GM10248 (cell line): ENCODE measurements at regions not wholly inside any gene's neighbourhood (a gene's known extent, or its start where the extent isn't known, plus 50 kb on each side); places are given as distances from the start of the nearest gene placed in this dataset.

Experiments used
- CTCF ChIA-PET: fragments of 300-600 bp; sonication (Branson Sonifier 250); formaldehyde crosslinking; extraction: SDS; loops from one replicate; lab custom pipeline; 2021; ENCODE audit warnings: antibody characterized with exemption; lab: Yijun Ruan, JAX
- POLR2A ChIA-PET: fragments of 350-650 bp; sonication (Branson Sonifier 250); formaldehyde crosslinking; extraction: SDS; loops from one replicate; lab custom pipeline; 2020; ENCODE audit warnings: antibody characterized with exemption; lab: Yijun Ruan, JAX
- DNase-seq: peaks from one replicate; pipeline ENCODE4 v3.0.0; 2012; ENCODE audit errors: extremely low spot score
- TF ChIP-seq, protein P1 (sequence below): IDR thresholded peaks from 2 replicates; pipeline ENCODE4 v1.5.1; 2012; ENCODE audit warnings: mild to moderate bottlenecking, low read depth; ENCODE audit errors: extremely low read depth, missing control alignments, control extremely low read depth

DNA sequence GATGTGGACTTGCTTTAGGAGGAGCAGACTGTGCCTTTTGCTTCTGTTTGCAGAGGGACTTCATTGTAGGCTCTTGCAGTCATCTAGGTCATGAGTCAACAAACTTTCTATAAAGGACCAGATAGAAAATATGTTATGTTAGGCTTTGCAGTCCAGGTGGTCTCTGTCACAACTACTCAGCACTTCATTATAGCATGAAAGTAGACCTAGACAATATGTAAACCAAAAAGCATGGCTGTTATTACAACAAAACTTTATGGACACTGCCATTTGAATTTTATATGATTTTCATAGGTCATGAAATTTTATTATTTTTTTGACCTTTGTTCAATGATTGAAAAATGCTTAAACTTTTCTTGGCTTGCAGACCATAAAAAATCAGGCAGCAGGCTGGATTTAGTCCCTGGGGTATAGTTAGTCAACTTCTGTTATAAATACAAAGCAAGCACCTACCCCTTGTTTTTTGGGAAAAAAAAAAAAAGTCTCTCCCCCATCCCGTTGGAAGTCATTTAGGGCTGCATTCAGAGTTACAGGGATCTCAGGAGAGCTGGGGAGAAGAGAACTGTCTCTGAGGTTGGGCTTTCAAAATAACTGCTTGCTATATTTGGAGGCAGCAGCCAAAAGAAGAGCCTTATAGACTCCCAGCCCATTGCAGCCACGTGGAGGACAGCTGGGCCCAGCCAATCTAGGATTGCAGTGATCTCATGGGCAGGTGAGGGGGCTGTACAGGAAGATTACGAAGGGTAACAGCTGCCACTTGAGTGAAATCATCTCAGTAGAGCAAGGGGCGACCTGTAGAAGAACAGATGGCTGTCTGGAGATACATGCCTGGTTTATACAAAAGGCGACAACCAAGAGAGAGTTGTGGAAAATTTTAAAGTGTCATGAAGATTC lies 136.6 kb upstream of the TNC start:
- ChIA-PET CTCF (no interaction called here), POLR2A (no interaction called here)
- TF ChIP-seq, protein P1, sequence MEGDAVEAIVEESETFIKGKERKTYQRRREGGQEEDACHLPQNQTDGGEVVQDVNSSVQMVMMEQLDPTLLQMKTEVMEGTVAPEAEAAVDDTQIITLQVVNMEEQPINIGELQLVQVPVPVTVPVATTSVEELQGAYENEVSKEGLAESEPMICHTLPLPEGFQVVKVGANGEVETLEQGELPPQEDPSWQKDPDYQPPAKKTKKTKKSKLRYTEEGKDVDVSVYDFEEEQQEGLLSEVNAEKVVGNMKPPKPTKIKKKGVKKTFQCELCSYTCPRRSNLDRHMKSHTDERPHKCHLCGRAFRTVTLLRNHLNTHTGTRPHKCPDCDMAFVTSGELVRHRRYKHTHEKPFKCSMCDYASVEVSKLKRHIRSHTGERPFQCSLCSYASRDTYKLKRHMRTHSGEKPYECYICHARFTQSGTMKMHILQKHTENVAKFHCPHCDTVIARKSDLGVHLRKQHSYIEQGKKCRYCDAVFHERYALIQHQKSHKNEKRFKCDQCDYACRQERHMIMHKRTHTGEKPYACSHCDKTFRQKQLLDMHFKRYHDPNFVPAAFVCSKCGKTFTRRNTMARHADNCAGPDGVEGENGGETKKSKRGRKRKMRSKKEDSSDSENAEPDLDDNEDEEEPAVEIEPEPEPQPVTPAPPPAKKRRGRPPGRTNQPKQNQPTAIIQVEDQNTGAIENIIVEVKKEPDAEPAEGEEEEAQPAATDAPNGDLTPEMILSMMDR, result no peak
- no peak for DNase-seq

DNA sequence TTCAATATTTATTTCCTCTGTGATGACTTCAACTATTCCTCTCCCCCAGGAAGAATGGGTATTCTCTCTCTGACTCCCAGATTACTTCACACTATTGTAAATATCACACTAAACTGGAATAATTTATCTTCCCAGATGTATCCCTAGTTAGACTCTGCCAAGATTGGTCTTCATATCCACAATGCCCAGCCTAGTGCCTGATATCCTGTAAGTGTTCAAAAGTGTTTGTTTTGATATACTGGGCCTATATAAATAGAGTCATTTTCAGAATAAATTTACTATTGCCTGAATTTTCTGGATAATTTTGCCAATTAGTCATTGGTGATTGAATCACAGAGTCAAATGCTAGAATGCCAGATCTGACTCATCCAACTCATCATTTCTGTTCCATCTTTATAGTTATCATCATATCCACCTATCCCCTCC lies 143.7 kb upstream of the TNC start:
- TF ChIP-seq, protein P1, result no peak
- ChIA-PET POLR2A (no interaction called here), CTCF (interaction anchor here (1.0 to 1.3 kb wide), 2 partner anchors 15 to 17 kb away, joined by 3 read pairs; no protein-coding TSS in a partner anchor)
- no peak for DNase-seq

DNA sequence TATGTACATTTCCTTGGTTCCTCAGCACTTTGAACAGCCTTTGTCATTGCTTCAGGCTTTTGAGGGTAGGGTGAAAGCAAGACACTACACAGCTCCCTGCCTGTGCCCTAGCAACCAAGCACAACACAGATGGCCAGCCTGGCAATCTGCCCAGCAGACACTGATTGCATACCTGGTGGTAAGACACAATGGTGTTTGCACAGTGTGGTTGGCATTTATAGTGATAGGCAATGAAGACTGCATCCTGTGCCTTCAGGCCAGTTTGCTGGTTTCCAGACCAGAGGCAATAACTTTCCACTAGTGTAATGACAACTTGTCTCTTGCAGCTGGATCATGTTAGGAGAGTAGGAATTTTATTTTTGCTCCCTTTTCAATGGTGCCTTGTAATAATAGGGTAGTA lies 144.5 kb upstream of the TNC start:
- CTCF ChIA-PET, result interaction anchor here (1.3 to 2.0 kb wide), 2 partner anchors 16 to 17 kb away, joined by 3 to 8 read pairs; no protein-coding TSS in a partner anchor
- TF ChIP-seq, protein P1, result no peak
- POLR2A ChIA-PET, result no interaction called here
- DNase-seq, result no peak

DNA sequence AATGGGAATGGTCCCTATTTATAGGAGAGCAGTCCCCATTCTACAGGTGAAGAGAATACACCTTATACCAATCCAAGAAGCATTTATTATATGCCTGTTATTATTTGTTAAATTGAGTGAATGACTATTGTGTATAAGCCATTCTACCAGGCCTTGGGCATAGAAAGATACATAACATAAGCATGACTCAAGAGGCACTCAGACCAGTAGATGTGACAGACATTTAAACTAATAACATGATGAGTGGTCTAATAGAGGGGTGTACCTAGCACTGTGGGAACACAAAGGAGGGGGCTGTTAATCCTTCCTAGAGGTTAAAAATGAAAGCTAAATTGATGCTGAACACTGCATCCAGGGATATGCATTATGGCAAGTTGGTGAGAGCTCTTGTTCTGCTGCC lies 145.0 kb upstream of the TNC start:
- POLR2A ChIA-PET, result no interaction called here
- CTCF ChIA-PET, result interaction anchor here (1.3 to 2.0 kb wide), 2 partner anchors 17 kb away, joined by 3 to 8 read pairs; no protein-coding TSS in a partner anchor
- TF ChIP-seq, protein P1, result no peak
- DNase-seq, result no peak

DNA sequence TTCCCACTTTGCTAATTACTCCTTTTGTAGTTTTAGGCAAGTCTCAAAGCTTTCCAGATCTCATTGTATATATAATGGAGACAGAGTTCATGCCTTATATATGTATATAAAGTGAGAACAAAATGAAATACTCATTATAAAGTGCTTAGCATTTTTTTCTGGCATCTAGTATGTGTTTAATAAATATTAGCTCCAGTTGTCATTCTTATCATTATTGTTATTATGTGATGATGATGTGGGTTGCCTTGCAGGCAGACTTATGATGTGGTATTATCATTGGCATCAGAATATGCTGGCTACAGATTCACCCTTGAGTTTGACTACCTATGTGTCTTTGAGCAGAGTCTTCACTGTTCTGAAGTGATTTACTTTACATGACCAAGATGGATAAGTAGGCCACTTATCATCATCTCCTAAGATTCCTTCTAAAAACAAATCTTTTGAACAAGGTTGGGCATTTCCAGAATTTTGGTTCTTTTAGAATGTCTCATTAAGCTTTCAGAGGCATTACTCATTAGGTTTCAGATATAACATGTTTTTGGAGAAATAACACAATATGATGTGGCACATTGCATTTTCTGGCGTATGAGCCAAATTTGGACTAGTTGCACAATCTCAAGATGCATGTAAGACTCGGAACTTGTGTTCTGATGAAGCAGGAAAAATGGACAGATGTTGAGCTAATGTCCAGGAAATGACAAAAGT lies 145.6 kb upstream of the TNC start:
- TF ChIP-seq, protein P1, result no peak
- POLR2A ChIA-PET, result no interaction called here
- CTCF ChIA-PET, result interaction anchor here (1.2 to 2.0 kb wide), 2 partner anchors 16 to 25 kb away, joined by 3 to 8 read pairs; no protein-coding TSS in a partner anchor
- no peak for DNase-seq

DNA sequence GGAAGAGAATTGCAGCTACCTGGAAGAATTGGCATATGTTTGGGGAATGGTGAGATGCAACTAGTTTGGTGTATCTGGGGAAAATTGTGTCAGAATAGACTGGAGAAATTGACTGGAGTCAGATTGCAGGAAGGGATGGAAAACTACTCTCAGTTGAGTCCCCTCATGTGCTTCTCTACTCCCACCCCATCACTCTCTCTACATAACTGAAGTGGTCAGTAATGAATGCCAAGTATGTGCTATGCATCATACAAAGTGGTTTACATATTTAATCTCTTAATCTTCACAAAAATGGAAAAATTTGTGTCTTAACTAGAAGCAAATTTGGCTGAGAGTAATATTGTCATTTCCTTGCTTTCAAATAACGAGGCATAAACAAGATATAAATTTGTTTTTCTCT lies 146.4 kb upstream of the TNC start:
- TF ChIP-seq, protein P1, result no peak
- CTCF ChIA-PET, result interaction anchor here (1.2 to 2.0 kb wide), 2 partner anchors 15 to 26 kb away, joined by 3 to 8 read pairs; no protein-coding TSS in a partner anchor
- POLR2A ChIA-PET, result no interaction called here
- DNase-seq, result no peak
